Liver (tissue), 7 donors: ENCODE measurements at regions not wholly inside any gene's neighbourhood (a gene's known extent, or its start where the extent isn't known, plus 50 kb on each side); places are given as distances from the start of the nearest gene placed in this dataset.

Experiments
- DNase-seq: peaks from one replicate; pipeline ENCODE4 v3.0.0-alpha.2; 2017; ENCODE audit warnings: low spot score
- H3K27ac ChIP-seq, 2 donors: one replicate each; pipeline ENCODE4 v1.7.0; 2013; ENCODE audit warnings: inconsistent platforms in 2 of 2, low read length in 2 of 2, control low read depth in 1 of 2, low read depth in 1 of 2, mild to moderate bottlenecking in 1 of 2
- H3K27me3 ChIP-seq, 4 donors: one replicate each; pipeline versions ENCODE4 v1.6.1 to v1.7.0; 2013; ENCODE audit warnings: low read length in 3 of 4, inconsistent platforms in 1 of 4, mild to moderate bottlenecking in 1 of 4, moderate library complexity in 1 of 4; ENCODE audit not compliant: control insufficient read depth in 4 of 4, insufficient read depth in 4 of 4
- H3K36me3 ChIP-seq, 4 donors: one replicate each; pipeline versions ENCODE4 v1.6.1 to v1.7.0; 2013; ENCODE audit warnings: low read length in 3 of 4, mild to moderate bottlenecking in 3 of 4, low read depth in 1 of 4, moderate library complexity in 1 of 4; ENCODE audit not compliant: control insufficient read depth in 4 of 4, insufficient read depth in 3 of 4
- H3K4me1 ChIP-seq, 4 donors: one replicate each; pipeline versions ENCODE4 v1.6.1 to v1.7.0; 2013; ENCODE audit warnings: low read length in 3 of 4, mild to moderate bottlenecking in 3 of 4, moderate library complexity in 1 of 4; ENCODE audit not compliant: control insufficient read depth in 4 of 4, insufficient read depth in 4 of 4
- H3K4me3 ChIP-seq, 3 donors: one replicate each; pipeline versions ENCODE4 v1.6.1 to v1.7.0; 2013; ENCODE audit warnings: low read length in 3 of 3, control low read depth in 1 of 3, low read depth in 1 of 3, mild to moderate bottlenecking in 1 of 3
- H3K9ac ChIP-seq, 2 donors: one replicate each; pipeline ENCODE4 v1.7.0; 2013; ENCODE audit warnings: low read length in 2 of 2, mild to moderate bottlenecking in 2 of 2, moderate library complexity in 2 of 2, control low read depth in 1 of 2, low read depth in 1 of 2
- H3K9me3 ChIP-seq, 4 donors: one replicate each; pipeline versions ENCODE4 v1.6.1 to v1.7.0; 2013; ENCODE audit warnings: low read length in 3 of 4; ENCODE audit not compliant: control insufficient read depth in 4 of 4
- FOXA1 ChIP-seq: IDR thresholded peaks from 2 replicates; pipeline ENCODE4 v1.6.1; 2016; ENCODE audit warnings: antibody characterized with exemption
- FOXA2 ChIP-seq: IDR thresholded peaks from 2 replicates; pipeline ENCODE4 v1.6.1; 2016; ENCODE audit warnings: antibody characterized with exemption
- GABPA ChIP-seq, 2 donors: IDR thresholded peaks in 1 of 2; conservative IDR thresholded peaks in 1 of 2; 2 replicates each; pipeline ENCODE4 v1.6.1; 2016; ENCODE audit warnings: antibody characterized with exemption in 2 of 2, mild to moderate bottlenecking in 1 of 2, moderate library complexity in 1 of 2
- HNF4A ChIP-seq, 2 donors: conservative IDR thresholded peaks; 2 replicates each; pipeline ENCODE4 v1.6.1; 2016; ENCODE audit warnings: antibody characterized with exemption in 2 of 2, mild to moderate bottlenecking in 2 of 2
- JUND ChIP-seq, 2 donors: IDR thresholded peaks; 2 replicates each; pipeline ENCODE4 v1.6.1; 2016; ENCODE audit warnings: antibody characterized with exemption in 2 of 2
- RAD21 ChIP-seq, 2 donors: IDR thresholded peaks; 2 replicates each; pipeline ENCODE4 v1.6.1; 2016; ENCODE audit warnings: antibody characterized with exemption in 2 of 2, mild to moderate bottlenecking in 2 of 2
- RXRA ChIP-seq, 2 donors: IDR thresholded peaks; 2 replicates each; pipeline ENCODE4 v1.6.1; 2017 to 2018; ENCODE audit warnings: antibody characterized with exemption in 2 of 2, mild to moderate bottlenecking in 1 of 2
- SP1 ChIP-seq: IDR thresholded peaks from 2 replicates; pipeline ENCODE4 v1.6.1; 2018; ENCODE audit warnings: antibody characterized with exemption, mild to moderate bottlenecking
- TAF1 ChIP-seq: conservative IDR thresholded peaks from 2 replicates; pipeline ENCODE4 v1.6.1; 2016; ENCODE audit warnings: antibody characterized with exemption, mild to moderate bottlenecking
- WGBS: extraction: QIAGEN DNeasy Blood & Tissue Kit; methylation state at CpG from one replicate; pipeline ENCODE4 v1.1.7; 2013; 5-methylcytosine and 5-hydroxymethylcytosine counted together
- TF ChIP-seq, protein P1 (sequence below): IDR thresholded peaks from 2 replicates; pipeline ENCODE4 v1.6.1; 2016; ENCODE audit warnings: antibody characterized with exemption
- TF ChIP-seq, protein P2 (sequence below): IDR thresholded peaks from 2 replicates; pipeline ENCODE4 v1.6.1; 2016; ENCODE audit warnings: antibody characterized with exemption
- TF ChIP-seq, protein P3 (sequence below): IDR thresholded peaks from 2 replicates; pipeline ENCODE4 v1.6.1; 2016; ENCODE audit warnings: antibody characterized with exemption, mild to moderate bottlenecking
- TF ChIP-seq, protein P4 (sequence below): IDR thresholded peaks from 2 replicates; pipeline ENCODE4 v1.6.1; 2016; ENCODE audit warnings: antibody characterized with exemption
- donor health status: healthy.
- donor health status: healthy.
- donor health status: healthy.
- donor health status: healthy.

DNA sequence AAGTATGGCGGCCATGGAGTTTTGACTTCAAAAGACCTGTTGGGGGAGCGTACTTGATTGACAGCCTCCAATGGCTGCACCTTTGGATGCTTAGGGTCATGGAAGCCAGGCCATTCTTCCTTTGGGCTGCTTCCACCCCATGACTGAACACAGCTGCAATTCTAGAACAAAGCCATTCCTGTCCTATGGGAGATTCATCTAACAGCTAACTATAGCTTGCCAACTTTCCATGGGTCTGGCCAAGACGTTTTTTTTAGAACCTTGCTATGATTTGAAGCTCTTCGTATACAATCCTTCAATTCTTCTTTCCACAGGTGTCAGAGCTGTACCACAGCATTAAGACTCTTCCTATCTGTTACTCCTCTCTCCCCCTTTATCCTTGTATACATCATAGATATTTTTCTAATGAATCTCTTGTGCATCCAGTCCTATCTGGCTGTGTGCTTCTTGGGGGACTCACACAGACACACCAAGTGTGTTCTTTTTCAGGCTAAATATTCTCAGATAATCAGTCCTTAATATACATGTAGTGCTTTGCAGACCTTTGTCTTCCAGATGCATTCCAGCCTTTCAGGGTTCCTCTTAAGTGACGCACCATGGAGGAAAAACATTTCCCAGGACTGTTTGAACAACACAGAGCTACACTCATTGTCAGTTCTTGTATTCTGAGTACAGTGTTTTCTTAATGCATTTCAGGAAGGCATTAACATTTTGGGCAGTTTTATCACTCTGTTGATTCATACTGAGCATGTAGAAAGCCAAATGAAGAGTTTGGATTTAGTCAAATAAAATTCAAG lies 198.9 kb downstream of the TAF11L14 start:
- H3K36me3 ChIP-seq: no peaks in the 10 kb centered on the region
- H3K9ac ChIP-seq: no peak overlapping the region
- H3K9me3 ChIP-seq: peaks cover 0 to 5% (median 0%) of the 10 kb centered on the region in 4 donors
- H3K27me3 ChIP-seq: no peaks in the 10 kb centered on the region
- WGBS: 69% methylated on average over 5 of the region's 5 CpGs
- H3K27ac ChIP-seq: no peak overlapping the region
- TF ChIP-seq, protein P1, sequence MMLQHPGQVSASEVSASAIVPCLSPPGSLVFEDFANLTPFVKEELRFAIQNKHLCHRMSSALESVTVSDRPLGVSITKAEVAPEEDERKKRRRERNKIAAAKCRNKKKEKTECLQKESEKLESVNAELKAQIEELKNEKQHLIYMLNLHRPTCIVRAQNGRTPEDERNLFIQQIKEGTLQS: no peak
- no peak for TF ChIP-seq HNF4A (conservative IDR thresholded peaks at IDR 0.05)
- no peak for DNase-seq
- H3K4me1 ChIP-seq: no peaks in the 10 kb centered on the region
- no peak overlapping the region for H3K4me3 ChIP-seq

DNA sequence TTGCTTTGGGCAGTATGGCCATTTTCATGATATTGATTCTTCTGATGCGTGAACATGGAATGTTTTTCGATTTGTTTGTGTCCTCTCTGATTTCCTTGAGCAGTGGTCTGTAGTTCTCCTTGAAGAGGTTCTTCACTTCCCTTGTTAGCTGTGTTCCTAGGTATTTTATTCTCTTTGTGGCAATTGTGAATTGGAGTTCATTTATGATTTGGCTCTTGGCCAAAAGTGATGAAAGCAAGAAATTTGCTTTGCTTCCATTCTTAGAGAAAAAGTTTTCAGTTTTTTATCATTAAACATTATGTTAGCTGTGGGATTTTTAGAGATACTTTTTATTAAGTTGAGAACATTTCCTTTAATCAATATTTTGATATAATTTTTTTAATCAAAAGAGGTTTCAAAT lies 203.5 kb downstream of the TAF11L14 start:
- TF ChIP-seq GABPA (IDR thresholded peaks at IDR 0.05 in 1 of 2, conservative IDR thresholded peaks at IDR 0.05 in 1 of 2) (no peak), RXRA (IDR thresholded peaks at IDR 0.05) (no peak), RAD21 (IDR thresholded peaks at IDR 0.05) (no peak)
- TF ChIP-seq, protein P2, sequence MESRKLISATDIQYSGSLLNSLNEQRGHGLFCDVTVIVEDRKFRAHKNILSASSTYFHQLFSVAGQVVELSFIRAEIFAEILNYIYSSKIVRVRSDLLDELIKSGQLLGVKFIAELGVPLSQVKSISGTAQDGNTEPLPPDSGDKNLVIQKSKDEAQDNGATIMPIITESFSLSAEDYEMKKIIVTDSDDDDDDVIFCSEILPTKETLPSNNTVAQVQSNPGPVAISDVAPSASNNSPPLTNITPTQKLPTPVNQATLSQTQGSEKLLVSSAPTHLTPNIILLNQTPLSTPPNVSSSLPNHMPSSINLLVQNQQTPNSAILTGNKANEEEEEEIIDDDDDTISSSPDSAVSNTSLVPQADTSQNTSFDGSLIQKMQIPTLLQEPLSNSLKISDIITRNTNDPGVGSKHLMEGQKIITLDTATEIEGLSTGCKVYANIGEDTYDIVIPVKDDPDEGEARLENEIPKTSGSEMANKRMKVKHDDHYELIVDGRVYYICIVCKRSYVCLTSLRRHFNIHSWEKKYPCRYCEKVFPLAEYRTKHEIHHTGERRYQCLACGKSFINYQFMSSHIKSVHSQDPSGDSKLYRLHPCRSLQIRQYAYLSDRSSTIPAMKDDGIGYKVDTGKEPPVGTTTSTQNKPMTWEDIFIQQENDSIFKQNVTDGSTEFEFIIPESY: no peak
- H3K27ac ChIP-seq: no peak overlapping the region
- H3K9me3 ChIP-seq: peaks cover 0 to 4% (median 0%) of the 10 kb centered on the region in 4 donors
- H3K4me3 ChIP-seq: no peak overlapping the region
- WGBS: 80% methylated on average over 2 of the region's 2 CpGs
- H3K36me3 ChIP-seq: no peaks in the 10 kb centered on the region
- no peaks in the 10 kb centered on the region for H3K4me1 ChIP-seq
- no peaks in the 10 kb centered on the region for H3K27me3 ChIP-seq
- no peak overlapping the region for H3K9ac ChIP-seq
- no peak for DNase-seq

DNA sequence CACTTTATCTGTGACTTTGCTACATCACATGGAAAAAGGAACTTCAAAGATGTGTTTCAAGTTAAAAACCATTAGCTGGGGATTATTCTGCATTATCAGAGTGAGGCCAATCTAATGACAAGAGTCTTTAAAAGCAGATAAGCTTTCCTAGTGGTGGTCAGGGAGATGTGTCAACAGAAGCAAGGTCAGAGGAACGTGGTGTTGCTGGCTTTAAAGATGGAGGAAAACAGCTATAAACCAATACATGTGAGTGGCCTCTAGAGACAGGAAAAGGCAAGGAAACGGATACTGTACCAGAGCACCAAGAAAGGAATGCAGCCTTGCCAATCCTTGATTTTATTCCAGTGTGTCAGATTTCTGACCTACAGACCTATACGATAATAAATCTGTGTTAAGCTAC lies 204.2 kb downstream of the TAF11L14 start:
- no peak for TF ChIP-seq TAF1
- TF ChIP-seq SP1: no peak
- no peak for TF ChIP-seq JUND (IDR thresholded peaks at IDR 0.05)
- no peak for TF ChIP-seq FOXA2
- TF ChIP-seq GABPA (IDR thresholded peaks at IDR 0.05 in 1 of 2, conservative IDR thresholded peaks at IDR 0.05 in 1 of 2): no peak
- TF ChIP-seq, protein P3, sequence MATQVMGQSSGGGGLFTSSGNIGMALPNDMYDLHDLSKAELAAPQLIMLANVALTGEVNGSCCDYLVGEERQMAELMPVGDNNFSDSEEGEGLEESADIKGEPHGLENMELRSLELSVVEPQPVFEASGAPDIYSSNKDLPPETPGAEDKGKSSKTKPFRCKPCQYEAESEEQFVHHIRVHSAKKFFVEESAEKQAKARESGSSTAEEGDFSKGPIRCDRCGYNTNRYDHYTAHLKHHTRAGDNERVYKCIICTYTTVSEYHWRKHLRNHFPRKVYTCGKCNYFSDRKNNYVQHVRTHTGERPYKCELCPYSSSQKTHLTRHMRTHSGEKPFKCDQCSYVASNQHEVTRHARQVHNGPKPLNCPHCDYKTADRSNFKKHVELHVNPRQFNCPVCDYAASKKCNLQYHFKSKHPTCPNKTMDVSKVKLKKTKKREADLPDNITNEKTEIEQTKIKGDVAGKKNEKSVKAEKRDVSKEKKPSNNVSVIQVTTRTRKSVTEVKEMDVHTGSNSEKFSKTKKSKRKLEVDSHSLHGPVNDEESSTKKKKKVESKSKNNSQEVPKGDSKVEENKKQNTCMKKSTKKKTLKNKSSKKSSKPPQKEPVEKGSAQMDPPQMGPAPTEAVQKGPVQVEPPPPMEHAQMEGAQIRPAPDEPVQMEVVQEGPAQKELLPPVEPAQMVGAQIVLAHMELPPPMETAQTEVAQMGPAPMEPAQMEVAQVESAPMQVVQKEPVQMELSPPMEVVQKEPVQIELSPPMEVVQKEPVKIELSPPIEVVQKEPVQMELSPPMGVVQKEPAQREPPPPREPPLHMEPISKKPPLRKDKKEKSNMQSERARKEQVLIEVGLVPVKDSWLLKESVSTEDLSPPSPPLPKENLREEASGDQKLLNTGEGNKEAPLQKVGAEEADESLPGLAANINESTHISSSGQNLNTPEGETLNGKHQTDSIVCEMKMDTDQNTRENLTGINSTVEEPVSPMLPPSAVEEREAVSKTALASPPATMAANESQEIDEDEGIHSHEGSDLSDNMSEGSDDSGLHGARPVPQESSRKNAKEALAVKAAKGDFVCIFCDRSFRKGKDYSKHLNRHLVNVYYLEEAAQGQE: no peak
- TF ChIP-seq, protein P4, sequence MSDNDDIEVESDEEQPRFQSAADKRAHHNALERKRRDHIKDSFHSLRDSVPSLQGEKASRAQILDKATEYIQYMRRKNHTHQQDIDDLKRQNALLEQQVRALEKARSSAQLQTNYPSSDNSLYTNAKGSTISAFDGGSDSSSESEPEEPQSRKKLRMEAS: no peak
- no peak for TF ChIP-seq RXRA (IDR thresholded peaks at IDR 0.05)
- no peak for TF ChIP-seq FOXA1
- 38% methylated on average over 3 of the region's 3 CpGs for WGBS
- DNase-seq: no peak
- no peak overlapping the region for H3K4me3 ChIP-seq
- no peak overlapping the region for H3K27ac ChIP-seq
- H3K36me3 ChIP-seq: no peaks in the 10 kb centered on the region
- no peaks in the 10 kb centered on the region for H3K9me3 ChIP-seq
- no peaks in the 10 kb centered on the region for H3K4me1 ChIP-seq
- no peak overlapping the region for H3K9ac ChIP-seq
- no peaks in the 10 kb centered on the region for H3K27me3 ChIP-seq
